ENCODE measurements at regions not wholly inside any gene's neighbourhood (a gene's known extent, or its start where the extent isn't known, plus 50 kb on each side); places are given as distances from the start of the nearest gene placed in this dataset.

DNA sequence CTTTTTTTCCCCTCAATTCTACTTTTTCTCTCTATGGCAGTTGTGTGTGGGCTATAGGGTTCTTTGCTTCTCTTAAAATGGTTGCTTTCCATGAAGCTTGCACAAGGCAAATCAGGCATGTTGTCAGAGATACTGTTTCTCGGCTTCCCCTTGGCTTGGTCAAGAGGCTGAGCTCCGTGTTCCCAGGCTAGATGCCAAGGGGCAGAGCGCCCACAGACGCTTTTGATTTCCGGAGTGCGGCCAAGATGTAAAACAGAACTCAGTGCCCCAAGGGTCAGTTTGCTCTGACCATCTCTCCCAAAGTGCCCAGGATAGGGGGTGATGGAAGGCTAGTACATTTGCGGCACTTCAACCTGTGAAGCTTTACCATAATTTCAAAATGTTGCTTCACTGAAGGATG lies 64.2 kb upstream of the DIPK2B start:
- no peak for TF ChIP-seq CHD2 (IDR thresholded peaks at IDR 0.05; ENCODE audit: low read length, partially characterized antibody)
- TF ChIP-seq, protein P1, sequence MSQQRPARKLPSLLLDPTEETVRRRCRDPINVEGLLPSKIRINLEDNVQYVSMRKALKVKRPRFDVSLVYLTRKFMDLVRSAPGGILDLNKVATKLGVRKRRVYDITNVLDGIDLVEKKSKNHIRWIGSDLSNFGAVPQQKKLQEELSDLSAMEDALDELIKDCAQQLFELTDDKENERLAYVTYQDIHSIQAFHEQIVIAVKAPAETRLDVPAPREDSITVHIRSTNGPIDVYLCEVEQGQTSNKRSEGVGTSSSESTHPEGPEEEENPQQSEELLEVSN (IDR thresholded peaks at IDR 0.05; ENCODE audit: borderline replicate concordance, low read depth): no peak
- TF ChIP-seq PHF8 (IDR thresholded peaks at IDR 0.05; ENCODE audit: borderline replicate concordance, low read depth): no peak
- TF ChIP-seq ESRRA (IDR thresholded peaks at IDR 0.05; ENCODE audit: borderline replicate concordance, low read length): no peak
- TF ChIP-seq HOXB13 (CRISPR knock-in tag; IDR thresholded peaks at IDR 0.05; ENCODE audit: low read depth): no peak
- TF ChIP-seq EP300 (IDR thresholded peaks at IDR 0.05): no peak
- TF ChIP-seq FOSL2 (IDR thresholded peaks at IDR 0.05): no peak
- no peak for TF ChIP-seq FOSL2 (CRISPR knock-in tag; IDR thresholded peaks at IDR 0.05)
- H3K4me2 ChIP-seq: no peak overlapping the region
- ChIA-PET CTCF (no interaction called here), POLR2A (no interaction called here)
- no peak overlapping the region for H3K27ac ChIP-seq
- FAIRE-seq (no peak), DNase-seq (ENCODE audit: low read depth in 1 of 2, low spot score in 1 of 2) (no peak), ATAC-seq (no peak)
- no peaks in the 10 kb centered on the region for H3K9me3 ChIP-seq
- H3K4me1 ChIP-seq: no peaks in the 10 kb centered on the region
- no peak overlapping the region for H3K4me3 ChIP-seq
- WGBS (ENCODE audit: missing lambda C conversion rate): 87% methylated on average over 6 of the region's 7 CpGs

DNA sequence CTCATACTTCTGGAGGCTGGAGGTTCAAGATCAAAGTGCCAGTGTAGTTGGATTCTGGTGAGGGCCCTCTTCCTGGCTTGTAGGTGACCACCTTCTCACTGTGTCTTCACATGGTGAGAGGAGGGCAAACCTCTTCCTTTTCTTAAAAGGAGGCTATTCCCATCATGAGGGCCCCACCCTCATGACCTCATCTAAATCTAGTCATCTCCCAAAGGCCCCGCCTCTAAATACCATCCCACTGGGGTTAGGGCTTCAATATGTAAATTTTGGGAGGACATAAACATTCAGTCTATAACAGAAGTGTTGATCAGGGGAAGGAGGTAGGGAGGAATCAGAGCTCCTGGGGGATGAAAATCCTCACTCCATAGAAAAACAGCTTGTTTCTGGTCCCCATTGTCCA lies 60.8 kb upstream of the DIPK2B start:
- DNase-seq (ENCODE audit: low read depth in 1 of 2, low spot score in 1 of 2): no peak
- ATAC-seq: no peak
- Histone ChIP-seq H3K27ac (no peak overlapping the region), H3K4me3 (no peak overlapping the region), H3K9me3 (no peaks in the 10 kb centered on the region), H3K4me1 (no peaks in the 10 kb centered on the region), H3K4me2 (no peak overlapping the region)
- POLR2A ChIA-PET: no interaction called here
- TF ChIP-seq MAFK (IDR thresholded peaks at IDR 0.05; ENCODE audit: partially characterized antibody) (no peak), FOSL2 (IDR thresholded peaks at IDR 0.05) (no peak), FOSL2 (CRISPR knock-in tag; IDR thresholded peaks at IDR 0.05) (no peak), GATA3 (IDR thresholded peaks at IDR 0.05; ENCODE audit: borderline replicate concordance) (no peak), HEYL (CRISPR knock-in tag; IDR thresholded peaks at IDR 0.05) (no peak), SREBF2 (IDR thresholded peaks at IDR 0.05) (no peak), ZC3H11A (IDR thresholded peaks at IDR 0.05) (no peak), BHLHE40 (IDR thresholded peaks at IDR 0.05; ENCODE audit: low read depth, low read length) (no peak), JUN (IDR thresholded peaks at IDR 0.05) (no peak)
- TF ChIP-seq, protein P2, sequence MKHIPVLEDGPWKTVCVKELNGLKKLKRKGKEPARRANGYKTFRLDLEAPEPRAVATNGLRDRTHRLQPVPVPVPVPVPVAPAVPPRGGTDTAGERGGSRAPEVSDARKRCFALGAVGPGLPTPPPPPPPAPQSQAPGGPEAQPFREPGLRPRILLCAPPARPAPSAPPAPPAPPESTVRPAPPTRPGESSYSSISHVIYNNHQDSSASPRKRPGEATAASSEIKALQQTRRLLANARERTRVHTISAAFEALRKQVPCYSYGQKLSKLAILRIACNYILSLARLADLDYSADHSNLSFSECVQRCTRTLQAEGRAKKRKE (CRISPR knock-in tag; IDR thresholded peaks at IDR 0.05; ENCODE audit: low read depth): no peak
- TF ChIP-seq, protein P3, sequence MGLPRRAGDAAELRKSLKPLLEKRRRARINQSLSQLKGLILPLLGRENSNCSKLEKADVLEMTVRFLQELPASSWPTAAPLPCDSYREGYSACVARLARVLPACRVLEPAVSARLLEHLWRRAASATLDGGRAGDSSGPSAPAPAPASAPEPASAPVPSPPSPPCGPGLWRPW (IDR thresholded peaks at IDR 0.05): no peak
- CTCF ChIA-PET: no interaction called here
- 54% methylated on average over 1 of the region's 1 CpG for WGBS (ENCODE audit: missing lambda C conversion rate)
- FAIRE-seq: no peak

DNA sequence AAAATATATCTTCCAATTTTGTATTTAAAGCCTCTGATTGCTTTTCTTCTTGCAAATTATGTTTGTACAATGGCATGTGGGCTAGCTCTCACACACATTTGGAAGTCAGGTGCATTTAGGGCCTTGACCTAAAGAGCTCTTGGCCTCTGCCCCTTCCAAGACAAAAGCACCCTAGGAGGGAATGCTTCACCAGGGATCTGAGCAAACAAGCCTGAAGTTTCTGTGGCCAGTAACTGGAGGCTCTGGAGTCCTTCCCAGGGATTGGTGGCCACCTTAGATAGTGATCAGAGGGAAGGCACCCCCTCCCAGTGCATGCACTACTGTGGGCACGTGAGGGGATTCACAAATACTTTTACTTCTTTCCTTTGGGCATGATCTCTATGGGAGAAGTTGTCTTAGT lies 60.3 kb upstream of the DIPK2B start:
- Histone ChIP-seq H3K9me3 (no peaks in the 10 kb centered on the region), H3K4me2 (no peak overlapping the region), H3K27ac (no peak overlapping the region), H3K4me1 (no peaks in the 10 kb centered on the region), H3K4me3 (no peak overlapping the region)
- DNase-seq (ENCODE audit: low read depth in 1 of 2, low spot score in 1 of 2): no peak
- ATAC-seq: no peak
- ChIA-PET CTCF (no interaction called here), POLR2A (no interaction called here)
- no peak for FAIRE-seq
- TF ChIP-seq FOSL2 (IDR thresholded peaks at IDR 0.05) (no peak), FOSL2 (CRISPR knock-in tag; IDR thresholded peaks at IDR 0.05) (no peak), MAZ (IDR thresholded peaks at IDR 0.05; ENCODE audit: borderline replicate concordance, low read depth, low read length) (no peak), EP300 (IDR thresholded peaks at IDR 0.05) (no peak), PHF8 (IDR thresholded peaks at IDR 0.05; ENCODE audit: borderline replicate concordance, low read depth) (no peak), BHLHE40 (IDR thresholded peaks at IDR 0.05; ENCODE audit: low read depth, low read length) (no peak), KDM1A (IDR thresholded peaks at IDR 0.05; ENCODE audit: low read depth) (no peak), ZC3H11A (IDR thresholded peaks at IDR 0.05) (no peak)
- TF ChIP-seq, protein P4, sequence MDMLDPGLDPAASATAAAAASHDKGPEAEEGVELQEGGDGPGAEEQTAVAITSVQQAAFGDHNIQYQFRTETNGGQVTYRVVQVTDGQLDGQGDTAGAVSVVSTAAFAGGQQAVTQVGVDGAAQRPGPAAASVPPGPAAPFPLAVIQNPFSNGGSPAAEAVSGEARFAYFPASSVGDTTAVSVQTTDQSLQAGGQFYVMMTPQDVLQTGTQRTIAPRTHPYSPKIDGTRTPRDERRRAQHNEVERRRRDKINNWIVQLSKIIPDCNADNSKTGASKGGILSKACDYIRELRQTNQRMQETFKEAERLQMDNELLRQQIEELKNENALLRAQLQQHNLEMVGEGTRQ (IDR thresholded peaks at IDR 0.05): no peak
- 71% methylated on average over 1 of the region's 1 CpG for WGBS (ENCODE audit: missing lambda C conversion rate)
